OCI-LY3 (cell line): ENCODE measurements at regions not wholly inside any gene's neighbourhood (a gene's known extent, or its start where the extent isn't known, plus 50 kb on each side); places are given as distances from the start of the nearest gene placed in this dataset.

Experiments
- CTCF ChIP-seq: fragments of 200-600, 300-600 bp; sonication (generic); IDR thresholded peaks from 2 replicates; pipeline ENCODE4 v1.5.1; 2014; ENCODE audit warnings: antibody characterized with exemption, low read length, low read depth
- EZH2phosphoT487 ChIP-seq: fragments of 200-600 bp; shearing (Covaris generic); IDR thresholded peaks from 2 replicates; pipeline ENCODE4 v1.6.1; 2018; ENCODE audit warnings: antibody characterized with exemption, mixed run types, low read depth

GRCh38 chr18:38539371-38539770, 973.8 kb upstream of the CELF4 start:
- TF ChIP-seq CTCF (no peak), EZH2phosphoT487 (no peak)
